Esophagus squamous epithelium (tissue), 4 donors: ENCODE measurements at regions not wholly inside any gene's neighbourhood (a gene's known extent, or its start where the extent isn't known, plus 50 kb on each side); places are given as distances from the start of the nearest gene placed in this dataset.

ENCODE experiments used
- CTCF ChIP-seq, 6 experiments: fragments of 450-650 bp in 4 of 6; fragments of 200-600 bp in 2 of 6; sonication (generic) in 2 of 6; IDR thresholded peaks; one replicate each; pipeline ENCODE4 v1.5.1; 2016 to 2019; ENCODE audit warnings: antibody characterized with exemption in 6 of 6, mild to moderate bottlenecking in 4 of 6, moderate library complexity in 4 of 6
- POLR2A ChIP-seq, 4 donors: fragments of 450-650 bp; IDR thresholded peaks; one replicate each; pipeline ENCODE4 v1.6.1; 2017; ENCODE audit warnings: antibody characterized with exemption in 4 of 4, mild to moderate bottlenecking in 4 of 4, moderate library complexity in 3 of 4

DNA sequence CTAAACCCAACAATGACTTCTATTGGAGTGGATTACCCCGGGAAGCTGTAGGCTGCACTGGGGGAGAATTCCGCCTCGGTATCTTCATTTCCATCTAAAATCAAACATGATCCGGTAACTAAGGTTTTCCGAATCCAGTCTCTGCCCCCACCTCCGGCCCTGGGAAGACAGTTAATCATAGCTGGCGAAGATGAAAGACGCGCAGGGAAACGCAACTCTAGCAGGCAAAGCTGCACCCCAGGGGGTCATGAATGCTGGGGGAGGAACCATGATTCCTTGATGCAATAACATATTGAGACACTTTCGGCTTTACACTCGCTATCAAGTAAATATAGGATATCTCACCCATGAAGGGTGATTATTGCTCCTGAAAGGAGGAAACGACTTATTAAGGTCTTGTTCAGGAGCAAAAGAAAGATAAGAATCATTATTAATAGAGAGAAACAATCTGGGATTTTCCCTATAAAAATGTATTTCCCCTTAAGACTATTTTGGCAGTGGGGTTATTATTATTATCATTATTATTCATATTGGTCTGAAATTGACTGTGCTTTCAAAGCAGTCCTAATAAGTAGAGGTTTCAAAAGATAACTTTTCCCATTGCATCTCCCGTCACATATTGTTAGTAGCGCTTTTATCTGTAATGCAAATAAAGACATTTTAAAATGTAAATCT is 614.9 kb downstream of the VRK1 start:
- no peak for TF ChIP-seq CTCF (IDR thresholded peaks at IDR 0.05)
- no peak for TF ChIP-seq POLR2A (IDR thresholded peaks at IDR 0.05)
